ENCODE measurements at regions not wholly inside any gene's neighbourhood (a gene's known extent, or its start where the extent isn't known, plus 50 kb on each side); places are given as distances from the start of the nearest gene placed in this dataset.

GRCh38 chr7:106791526-106791925 is 73.6 kb upstream of the PIK3CG start:
- Histone ChIP-seq H3K27ac (ENCODE audit: insufficient read length, low read depth, low read length) (no peak overlapping the region), H2AFZ (ENCODE audit: low read length) (no peak overlapping the region), H3T11ph (ENCODE audit: low read length) (no peak overlapping the region), H3K4ac (ENCODE audit: low read depth, low read length) (no peak overlapping the region), H3K27me3 (ENCODE audit: insufficient read depth, low read length) (no peaks in the 10 kb centered on the region), H4K20me1 (ENCODE audit: control insufficient read depth, insufficient read depth, insufficient read length) (no peaks in the 10 kb centered on the region), H3K4me2 (ENCODE audit: insufficient read depth, insufficient read length, low read length) (no peak overlapping the region), H4K91ac (ENCODE audit: insufficient read length, low read depth, low read length) (no peak overlapping the region), H3K56ac (ENCODE audit: insufficient read length, low read depth, low read length) (no peak overlapping the region), H4K8ac (replicated peaks; ENCODE audit: insufficient read length, low read depth, low read length) (no peak overlapping the region), H3K18ac (ENCODE audit: insufficient read length, low read depth, low read length) (no peak overlapping the region), H3K23ac (ENCODE audit: insufficient read length, low read depth, low read length) (no peak overlapping the region), H3K4me1 (ENCODE audit: insufficient read depth, low read length) (no peaks in the 10 kb centered on the region), H3K14ac (ENCODE audit: insufficient read depth, low read length) (no peak overlapping the region), H2BK5ac (ENCODE audit: insufficient read length, low read length) (no peak overlapping the region), H2BK20ac (ENCODE audit: low read depth, low read length, poor library complexity, severe bottlenecking) (no peak overlapping the region), H3K9ac (ENCODE audit: extremely low read depth, insufficient read length, low read length) (no peak overlapping the region), H2BK12ac (ENCODE audit: insufficient read length, low read depth, low read length) (no peak overlapping the region), H2BK120ac (ENCODE audit: low read depth, low read length, poor library complexity, severe bottlenecking) (no peak overlapping the region), H3K23me2 (ENCODE audit: insufficient read length, low read depth, low read length, poor library complexity, severe bottlenecking) (no peaks in the 10 kb centered on the region), H4K5ac (ENCODE audit: insufficient read length, low read depth, low read length) (no peak overlapping the region), H3K79me1 (ENCODE audit: insufficient read depth, low read depth, low read length, poor library complexity, severe bottlenecking) (no peaks in the 10 kb centered on the region), H2AK5ac (ENCODE audit: insufficient read length, low read length) (no peak overlapping the region), H2BK15ac (ENCODE audit: low read depth, low read length) (no peak overlapping the region), H3K9me3 (ENCODE audit: control insufficient read depth, low read depth, low read length) (no peaks in the 10 kb centered on the region), H3K79me2 (ENCODE audit: insufficient read depth, low read length) (no peaks in the 10 kb centered on the region)
- H3K36me3 Mint-ChIP-seq (ENCODE audit: insufficient read depth in 1 of 3, low read depth in 3 of 3): peaks cover 3 to 5% (median 3%) of the 10 kb centered on the region in 3 experiments; a peak in 4 of 7 replicates
- peaks cover 0 to 3% of the 10 kb centered on the region in 2 experiments; a peak in 1 of 5 replicates for H3K9me3 Mint-ChIP-seq
- no peaks in the 10 kb centered on the region; the same call in 1 of the 2 replicates for H3K27me3 Mint-ChIP-seq (ENCODE audit: low read depth)
- no peak overlapping the region for H3K27ac Mint-ChIP-seq
- WGBS (ENCODE audit: extremely low coverage, insufficient read length, low lambda C conversion rate): no CpG with 5 or more reads among the region's 4 CpGs
- peaks cover 6 to 12% of the 10 kb centered on the region in 2 experiments for H3K4me1 Mint-ChIP-seq
- TF ChIP-seq CTCF (conservative IDR thresholded peaks at IDR 0.05): no peak
- DNase-seq: no peak
- H3K4me3 Mint-ChIP-seq: no peak overlapping the region
